NCI-H2171 treated with DMSO at 0.1 percent for 48 hours (cell line): ENCODE measurements at regions not wholly inside any gene's neighbourhood (a gene's known extent, or its start where the extent isn't known, plus 50 kb on each side); places are given as distances from the start of the nearest gene placed in this dataset.
A peak's percentile ranks its signal among the peaks of the same experiment; 100 is the strongest.

Experiments
- DNase-seq: peaks from one replicate; lab custom pipeline; 2025; lab: John Stamatoyannopoulos, UW

- no peak for DNase-seq
Measured at GRCh38 chr6:165876588-165876987, 213.5 kb upstream of the PDE10A start.

GRCh38 chr6:165875946-165876345 lies 212.9 kb upstream of the PDE10A start:
- no peak for DNase-seq

- DNase-seq, result no peak
Measured at GRCh38 chr6:165873976-165874375, 210.9 kb upstream of the PDE10A start.

GRCh38 chr6:165872811-165873210 lies 209.8 kb upstream of the PDE10A start:
- no peak for DNase-seq

- no peak for DNase-seq
Measured at GRCh38 chr6:165872311-165872710, 209.3 kb upstream of the PDE10A start.

GRCh38 chr6:165871571-165871970 lies 208.5 kb upstream of the PDE10A start:
- DNase-seq, result no peak

GRCh38 chr6:165869526-165869925 lies 206.5 kb upstream of the PDE10A start:
- no peak for DNase-seq

- no peak for DNase-seq
Measured at GRCh38 chr6:165864925-165865324, 201.9 kb upstream of the PDE10A start.

DNA sequence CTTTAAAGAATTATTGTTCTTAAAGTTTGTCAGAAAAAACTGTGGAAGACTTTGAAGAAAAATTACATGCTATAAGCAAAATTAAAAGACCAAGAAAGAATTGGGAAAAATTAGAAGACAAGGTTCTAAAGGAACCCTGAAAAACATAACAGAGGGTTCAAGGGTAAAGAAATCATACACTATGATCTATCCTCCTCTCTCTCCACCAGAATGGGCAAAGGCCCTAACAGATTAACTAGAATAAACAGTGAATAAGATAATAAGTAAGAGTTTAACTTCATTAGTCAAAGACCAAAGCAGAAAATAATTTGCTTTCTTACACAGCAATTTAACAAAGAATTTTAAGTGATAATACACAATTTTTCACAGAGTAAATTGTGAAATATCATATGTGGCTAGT lies 201.2 kb upstream of the PDE10A start:
- DNase-seq, result no peak

GRCh38 chr6:165863801-165864200 lies 200.8 kb upstream of the PDE10A start:
- DNase-seq, result no peak

GRCh38 chr6:165862813-165863212 lies 199.8 kb upstream of the PDE10A start:
- DNase-seq, result no peak

GRCh38 chr6:165861226-165861625 lies 198.2 kb upstream of the PDE10A start:
- DNase-seq, result no peak

DNA sequence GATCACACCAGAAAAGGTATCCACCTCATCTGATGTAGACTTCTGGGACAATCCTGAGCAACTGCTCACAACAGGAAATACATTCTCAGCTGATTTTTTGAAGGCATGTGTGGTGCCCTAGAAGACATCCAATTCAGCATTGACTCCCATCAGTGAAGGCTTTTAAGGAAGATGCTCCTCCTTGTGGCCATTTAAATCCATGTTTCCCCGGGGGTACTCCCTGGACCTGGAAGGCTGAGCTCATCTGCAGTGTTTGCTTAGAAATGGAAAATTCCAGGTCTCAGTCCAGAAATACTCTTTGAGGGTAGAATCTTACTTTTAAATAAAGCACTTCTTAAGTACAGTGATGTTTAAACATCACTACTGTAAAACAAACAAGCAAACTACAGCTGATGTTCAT lies 195.5 kb upstream of the PDE10A start:
- DNase-seq, result no peak

DNA sequence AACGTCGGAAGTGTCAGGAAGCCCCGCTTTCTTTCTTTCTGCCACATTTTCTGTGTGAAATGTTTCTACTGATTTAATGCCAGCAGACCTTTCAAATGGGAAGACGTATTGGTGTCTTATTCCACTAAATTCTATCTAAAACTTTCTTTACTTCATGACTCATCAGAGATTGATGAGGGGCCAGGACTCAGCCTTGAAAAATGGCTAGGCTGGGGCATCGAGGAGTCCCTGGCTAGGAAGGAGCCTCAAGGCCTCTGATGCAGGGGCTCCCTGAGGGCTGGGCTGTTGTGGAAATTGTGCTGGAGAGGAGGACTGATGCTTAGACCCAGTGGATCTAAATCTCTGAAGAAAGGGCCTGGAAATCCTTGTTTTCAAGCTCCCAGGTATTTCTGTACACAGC lies 192.8 kb upstream of the PDE10A start:
- DNase-seq, result no peak

GRCh38 chr6:165854863-165855593 lies 192.0 kb upstream of the PDE10A start:
- DNase-seq, result no peak

DNA sequence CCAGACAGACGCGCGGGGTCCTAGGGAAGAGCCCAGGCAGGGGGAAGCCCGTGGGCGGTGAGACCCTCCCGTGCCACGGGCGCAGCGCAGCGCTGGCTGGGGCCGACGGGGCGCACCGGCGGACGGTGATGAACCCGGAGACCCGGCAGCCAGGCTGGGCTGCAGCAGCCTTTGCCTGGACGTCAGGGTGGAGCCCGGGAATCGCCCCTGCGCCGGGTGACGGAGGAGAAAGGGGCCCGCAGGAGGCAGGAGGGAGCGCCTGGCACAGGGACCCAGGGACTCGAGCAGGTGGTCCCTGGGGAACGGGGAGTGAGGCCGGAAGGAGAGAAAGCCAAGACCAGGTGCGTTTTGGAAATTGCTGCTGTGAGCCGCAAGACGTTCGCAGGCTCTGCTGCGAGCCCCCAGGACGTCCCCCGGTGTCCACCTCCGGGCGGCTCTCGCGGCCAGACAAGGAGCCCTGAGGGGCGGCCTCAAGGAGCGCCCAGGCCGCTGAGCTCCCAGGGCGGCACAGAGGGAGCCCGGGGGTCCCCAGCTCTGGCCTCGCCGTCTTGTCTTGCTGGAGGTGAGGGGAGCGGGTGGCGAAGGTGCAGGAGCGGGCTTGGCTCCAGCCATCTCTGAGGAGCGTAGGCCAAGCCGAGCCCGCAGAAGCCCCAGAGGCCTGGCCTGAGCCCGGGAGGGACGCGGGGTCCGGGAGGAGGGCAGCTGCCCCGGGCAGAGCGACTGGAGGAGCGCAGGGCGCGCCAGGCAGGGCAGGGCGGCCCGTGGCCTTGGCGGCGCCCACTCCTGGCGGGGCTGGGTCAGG lies 191.2 kb upstream of the PDE10A start:
- no peak for DNase-seq

- no peak for DNase-seq
Measured at GRCh38 chr6:165852676-165853075, 189.6 kb upstream of the PDE10A start.

DNA sequence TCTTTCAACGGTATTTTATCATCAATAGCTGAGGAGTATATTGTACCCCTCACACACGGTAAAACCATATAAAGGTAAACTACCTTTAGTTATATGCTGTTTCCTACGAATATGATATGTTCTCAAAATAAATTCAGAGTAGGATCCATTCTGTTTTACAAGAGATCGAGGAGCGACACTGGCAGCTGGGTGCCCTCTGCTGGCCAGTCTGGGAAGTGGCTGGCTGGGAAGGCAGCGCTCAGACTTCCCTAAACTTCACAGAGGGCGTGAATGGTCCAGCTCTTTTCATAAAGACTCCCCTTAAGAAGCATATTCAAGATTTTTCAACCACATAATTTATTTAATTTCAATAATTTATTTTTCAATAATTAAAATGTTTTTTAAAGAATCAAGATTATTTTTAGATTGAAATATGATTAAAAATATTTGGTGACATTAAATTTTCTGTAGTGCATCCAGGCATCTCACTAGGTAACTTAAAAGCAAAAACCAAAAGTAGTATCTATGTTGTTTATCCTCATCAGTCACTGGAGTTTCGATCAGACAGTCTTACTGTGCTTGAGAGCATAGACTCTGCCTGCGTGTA lies 187.5 kb upstream of the PDE10A start:
- DNase-seq, result peak; percentile 18

DNA sequence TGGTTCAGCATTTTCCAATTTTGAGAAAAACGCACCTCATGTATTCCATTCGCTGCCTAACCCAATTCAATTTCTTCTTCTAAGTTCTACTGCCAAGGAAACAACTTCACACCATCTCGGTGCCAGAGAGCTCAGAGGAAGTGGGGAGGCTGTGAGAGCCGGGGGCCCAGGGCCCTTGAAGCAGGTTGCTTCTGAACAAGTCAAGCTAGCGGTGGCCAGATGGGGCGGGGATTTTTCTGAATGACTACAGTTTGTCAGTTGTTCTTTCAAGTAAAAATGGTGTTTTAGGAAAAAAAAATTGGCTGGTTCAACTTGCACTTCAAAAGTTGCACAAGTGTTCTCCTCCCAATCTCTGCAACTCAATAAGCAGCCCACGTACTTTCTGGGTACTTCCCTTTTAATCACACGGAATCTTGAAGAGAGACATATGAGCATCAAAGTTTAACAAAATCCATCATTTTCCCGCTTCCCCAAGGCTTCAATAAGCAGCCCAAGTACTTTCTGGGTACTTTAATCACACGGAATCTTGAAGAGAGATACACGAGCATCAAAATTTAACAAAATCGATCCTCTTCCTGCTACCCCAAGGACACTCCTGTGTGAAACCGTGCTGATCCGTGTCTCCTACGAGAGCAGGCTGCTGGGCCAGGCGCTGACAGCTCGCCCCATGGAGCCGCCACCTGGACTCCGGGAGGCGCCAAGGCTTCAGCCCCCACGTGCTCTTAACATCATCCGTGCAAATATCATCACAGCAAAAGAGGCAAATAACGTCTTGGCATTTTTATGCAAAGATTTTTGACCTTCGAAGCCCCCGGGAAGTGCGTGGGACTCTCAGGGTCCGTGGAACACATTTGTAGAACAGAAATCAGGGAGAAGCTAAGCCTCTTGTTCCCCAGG lies 186.7 kb upstream of the PDE10A start:
- DNase-seq, result no peak

DNA sequence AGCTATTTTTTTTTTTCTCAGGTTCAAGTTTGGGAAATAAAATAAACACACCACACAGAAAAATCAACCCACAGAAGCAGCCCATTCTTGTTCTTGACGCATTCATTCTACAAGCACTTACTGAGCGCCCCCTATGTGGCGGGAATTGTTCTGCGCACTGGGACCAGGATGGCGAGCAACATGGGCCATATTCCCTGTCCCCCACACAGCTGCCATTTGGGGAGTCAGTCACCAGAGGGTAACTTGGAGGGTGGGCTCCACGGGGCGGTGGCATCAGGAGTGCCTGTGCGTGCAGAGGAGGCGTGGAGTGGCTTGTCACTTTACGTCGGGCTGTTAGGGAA lies 185.0 kb upstream of the PDE10A start:
- no peak for DNase-seq

- no peak for DNase-seq
Measured at GRCh38 chr6:165847407-165848085, 184.5 kb upstream of the PDE10A start.
